Chondrocyte (in vitro differentiated cells): ENCODE measurements at regions not wholly inside any gene's neighbourhood (a gene's known extent, or its start where the extent isn't known, plus 50 kb on each side); places are given as distances from the start of the nearest gene placed in this dataset.

Experiments used
- DNase-seq: peaks from one replicate; pipeline ENCODE4 v3.0.0; 2021; ENCODE audit warnings: mixed read lengths, low spot score
- H3K27ac Mint-ChIP-seq: one replicate; pipeline ENCODE4 v1.8.0; 2021; ENCODE audit warnings: mild to moderate bottlenecking, moderate library complexity, mixed read lengths; ENCODE audit not compliant: unreplicated experiment
- H3K27me3 Mint-ChIP-seq: 2 replicates; pipeline ENCODE4 v1.8.0; 2021; ENCODE audit warnings: low read depth, mixed read lengths
- H3K36me3 Mint-ChIP-seq: 2 replicates; pipeline ENCODE4 v1.8.0; 2021; ENCODE audit warnings: low read depth, mixed read lengths
- H3K4me1 Mint-ChIP-seq: 2 replicates; pipeline ENCODE4 v1.8.0; 2021; ENCODE audit warnings: low read depth, mild to moderate bottlenecking, mixed read lengths
- H3K4me3 Mint-ChIP-seq: one replicate; pipeline ENCODE4 v1.8.0; 2021; ENCODE audit warnings: mild to moderate bottlenecking, moderate library complexity, mixed read lengths; ENCODE audit not compliant: unreplicated experiment
- H3K9me3 Mint-ChIP-seq: 2 replicates; pipeline ENCODE4 v1.8.0; 2021; ENCODE audit warnings: low read depth, mixed read lengths
- CTCF ChIP-seq: fragments of 200-600 bp; sonication (generic); IDR thresholded peaks from 2 replicates; pipeline ENCODE4 v1.5.0; 2021; ENCODE audit warnings: antibody characterized with exemption, mild to moderate bottlenecking, moderate library complexity

DNA sequence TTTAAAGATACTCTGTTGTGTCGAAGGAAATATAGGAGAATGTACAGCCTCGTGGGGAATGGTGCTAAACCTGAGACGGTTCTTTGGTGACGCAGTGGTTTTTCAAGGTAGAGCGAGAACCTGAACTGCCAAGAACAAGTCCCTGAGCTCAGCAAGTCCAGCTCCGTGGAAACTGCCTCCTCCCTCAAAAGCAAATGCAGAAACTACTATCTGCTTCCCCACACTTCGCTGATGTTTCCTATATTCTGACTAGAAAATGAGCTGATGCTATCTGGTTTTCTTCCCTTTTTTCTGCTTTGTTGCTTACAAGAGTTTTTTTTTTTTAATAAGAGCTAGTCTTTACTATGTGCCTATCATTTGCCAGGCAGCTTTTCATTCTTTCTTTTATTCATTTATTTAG lies 85.3 kb upstream of the LY86 start:
- peaks cover 10% of the 10 kb centered on the region for H3K27me3 Mint-ChIP-seq
- no peak for DNase-seq
- no peak overlapping the region for H3K4me3 Mint-ChIP-seq
- peaks cover 7% of the 10 kb centered on the region for H3K9me3 Mint-ChIP-seq
- H3K4me1 Mint-ChIP-seq: no peaks in the 10 kb centered on the region
- no peak overlapping the region for H3K27ac Mint-ChIP-seq
- H3K36me3 Mint-ChIP-seq: peaks cover 1% of the 10 kb centered on the region
- TF ChIP-seq CTCF: no peak

- Mint-ChIP-seq H3K36me3 (peaks cover 1% of the 10 kb centered on the region), H3K27ac (no peak overlapping the region), H3K9me3 (peaks cover 12% of the 10 kb centered on the region), H3K4me3 (no peak overlapping the region), H3K4me1 (no peaks in the 10 kb centered on the region), H3K27me3 (peaks cover 6% of the 10 kb centered on the region)
- TF ChIP-seq CTCF: peak; percentile 38
- no peak for DNase-seq
Measured at GRCh38 chr6:6505111-6505510, 83.4 kb upstream of the LY86 start.

GRCh38 chr6:6508643-6509042 lies 79.9 kb upstream of the LY86 start:
- no peak for TF ChIP-seq CTCF
- H3K36me3 Mint-ChIP-seq: peaks cover 1% of the 10 kb centered on the region
- peaks cover 4% of the 10 kb centered on the region for H3K27me3 Mint-ChIP-seq
- H3K4me1 Mint-ChIP-seq: no peaks in the 10 kb centered on the region
- no peak for DNase-seq
- no peak overlapping the region for H3K27ac Mint-ChIP-seq
- H3K9me3 Mint-ChIP-seq: peaks cover 12% of the 10 kb centered on the region
- H3K4me3 Mint-ChIP-seq: no peak overlapping the region

DNA sequence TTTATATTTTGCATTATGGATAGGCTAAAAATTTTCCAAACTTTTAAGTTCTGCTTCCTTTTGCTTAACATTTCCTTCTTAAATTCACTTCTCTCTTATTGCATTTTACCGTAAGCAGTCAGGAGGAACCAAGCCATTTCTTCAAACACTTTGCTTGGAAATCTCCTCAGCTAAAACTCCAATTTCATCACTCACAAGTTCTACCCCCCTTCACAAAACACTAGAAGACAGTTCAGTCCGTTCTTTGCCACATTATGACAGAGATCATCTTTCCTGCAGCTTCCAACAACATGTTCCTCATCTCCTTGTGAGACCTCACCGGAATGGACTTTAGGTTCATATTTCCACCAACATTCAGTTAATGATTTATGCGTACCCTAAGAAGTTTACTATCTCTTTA lies 79.2 kb upstream of the LY86 start:
- Mint-ChIP-seq H3K4me1 (no peaks in the 10 kb centered on the region), H3K27ac (no peak overlapping the region), H3K9me3 (peaks cover 12% of the 10 kb centered on the region), H3K4me3 (no peak overlapping the region), H3K36me3 (peaks cover 1% of the 10 kb centered on the region), H3K27me3 (peaks cover 2% of the 10 kb centered on the region)
- no peak for DNase-seq
- no peak for TF ChIP-seq CTCF

- Mint-ChIP-seq H3K27ac (no peak overlapping the region), H3K4me1 (no peaks in the 10 kb centered on the region), H3K36me3 (no peaks in the 10 kb centered on the region), H3K4me3 (no peak overlapping the region), H3K9me3 (peaks cover 14% of the 10 kb centered on the region), H3K27me3 (peaks cover 14% of the 10 kb centered on the region)
- no peak for DNase-seq
- no peak for TF ChIP-seq CTCF
Measured at GRCh38 chr6:6512711-6513110, 75.8 kb upstream of the LY86 start.
